Hypothalamus (tissue), 51 donors: ENCODE measurements at regions not wholly inside any gene's neighbourhood (a gene's known extent, or its start where the extent isn't known, plus 50 kb on each side); places are given as distances from the start of the nearest gene placed in this dataset.
"Not testable (repeated sequence)": the region's sequence is repeated elsewhere in the genome, so short reads cannot be mapped to it uniquely, and the experiment has no call there.

Experiments
- DNase-seq, 51 donors: peaks; one replicate each; lab custom pipeline; 2025; lab: John Stamatoyannopoulos, UW

DNA sequence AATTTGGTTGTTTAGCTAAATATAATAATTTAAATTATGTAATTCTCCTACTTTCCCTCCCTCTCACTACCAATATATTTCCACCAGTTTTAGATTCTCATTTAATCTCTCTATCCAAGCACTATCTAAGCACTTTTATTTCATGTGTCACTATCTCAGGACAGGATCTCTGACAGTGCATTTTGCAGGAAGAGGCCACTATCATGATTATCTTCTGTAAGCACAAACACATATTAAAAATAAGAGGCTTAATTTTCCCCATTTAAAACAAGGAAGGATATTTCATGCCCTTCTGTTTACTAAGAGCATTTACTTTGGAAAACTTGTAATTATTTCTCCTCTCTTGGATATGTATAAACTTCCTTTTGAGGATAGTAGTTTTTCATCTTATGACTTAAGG lies 726.2 kb upstream of the ZNF804A start:
- DNase-seq: no peak

DNA sequence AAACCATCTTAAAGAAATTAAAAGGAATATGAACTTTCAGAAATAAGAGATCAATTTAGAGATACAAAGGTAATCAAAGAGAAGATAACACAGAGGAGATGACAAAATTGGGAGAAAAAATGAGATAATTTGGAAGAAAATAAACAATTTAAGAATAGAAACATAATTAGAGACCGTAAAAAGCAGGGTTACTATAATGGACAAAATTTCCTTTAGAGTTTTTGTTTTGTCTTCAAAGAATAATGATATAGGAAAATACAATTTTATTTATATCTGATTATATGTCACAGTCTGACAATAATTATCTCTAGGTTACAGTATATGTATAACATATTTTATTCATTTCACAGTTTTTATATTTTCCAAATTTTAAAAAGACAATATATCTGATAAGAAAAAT lies 716.4 kb upstream of the ZNF804A start:
- no peak for DNase-seq

- no peak for DNase-seq
These were observed 705.9 kb upstream of the ZNF804A start for GRCh38 chr2:183892315-183892941.

DNA sequence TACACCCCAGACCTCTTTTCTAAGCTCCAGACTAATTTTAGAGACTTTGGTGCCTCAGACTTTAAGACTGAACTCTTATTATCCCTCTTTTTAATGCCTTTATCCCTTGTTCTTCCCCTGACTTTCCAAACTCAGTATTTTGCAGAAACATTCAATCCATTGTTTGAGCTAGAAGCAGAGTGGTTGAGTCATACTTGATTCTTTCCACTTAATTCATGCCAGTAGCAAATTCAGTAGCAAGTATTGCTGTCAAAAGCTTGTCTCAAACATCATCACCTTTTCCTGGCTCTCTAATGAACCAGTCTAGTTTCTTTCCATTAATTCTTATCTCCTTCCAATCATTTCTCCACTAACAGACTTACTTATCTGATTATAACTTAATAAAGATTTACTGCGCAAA lies 699.7 kb upstream of the ZNF804A start:
- DNase-seq: peak in 1 of 51 donors; percentile 12

GRCh38 chr2:183901931-183902330 lies 696.4 kb upstream of the ZNF804A start:
- DNase-seq: no peak

- DNase-seq: no peak
These were observed 695.3 kb upstream of the ZNF804A start for GRCh38 chr2:183903026-183903425.

DNA sequence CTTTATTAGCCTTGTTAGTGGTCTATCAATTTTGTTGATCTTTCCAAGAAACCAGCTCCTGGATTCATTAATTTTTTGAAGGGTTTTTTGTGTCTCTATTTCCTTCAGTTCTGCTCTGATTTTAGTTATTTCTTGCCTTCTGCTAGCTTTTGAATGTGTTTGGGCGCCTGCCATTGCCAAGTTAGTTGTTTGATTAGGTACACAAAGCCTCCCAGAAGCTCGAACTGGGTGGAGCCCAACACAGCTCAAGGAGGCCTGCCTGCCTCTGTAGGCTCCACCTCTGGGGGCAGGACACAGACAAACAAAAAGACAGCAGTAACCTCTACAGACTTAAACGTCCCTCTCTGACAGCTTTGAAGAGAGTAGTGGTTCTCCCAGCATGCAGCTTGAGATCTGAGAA lies 682.3 kb upstream of the ZNF804A start:
- not testable (repeated sequence) for DNase-seq

DNA sequence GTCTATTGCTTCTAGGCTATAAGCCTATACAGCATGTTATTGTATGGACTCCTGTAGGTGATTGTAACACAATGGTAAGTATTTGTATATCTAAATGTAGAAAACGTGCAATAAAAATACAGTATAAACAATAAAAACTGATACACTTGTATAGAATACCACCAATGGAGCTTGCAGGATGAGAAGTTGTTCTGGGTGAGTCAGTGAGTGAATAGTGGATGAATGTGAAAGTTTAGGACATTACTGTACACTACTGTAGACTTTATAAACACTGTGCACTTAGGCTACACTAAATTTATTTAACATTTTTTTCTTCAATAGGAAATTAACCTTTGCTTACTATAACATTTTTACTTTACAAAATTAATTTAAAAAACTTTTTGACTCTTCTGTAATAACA lies 679.2 kb upstream of the ZNF804A start:
- no peak for DNase-seq

GRCh38 chr2:183919926-183920325 lies 678.4 kb upstream of the ZNF804A start:
- no peak for DNase-seq

DNA sequence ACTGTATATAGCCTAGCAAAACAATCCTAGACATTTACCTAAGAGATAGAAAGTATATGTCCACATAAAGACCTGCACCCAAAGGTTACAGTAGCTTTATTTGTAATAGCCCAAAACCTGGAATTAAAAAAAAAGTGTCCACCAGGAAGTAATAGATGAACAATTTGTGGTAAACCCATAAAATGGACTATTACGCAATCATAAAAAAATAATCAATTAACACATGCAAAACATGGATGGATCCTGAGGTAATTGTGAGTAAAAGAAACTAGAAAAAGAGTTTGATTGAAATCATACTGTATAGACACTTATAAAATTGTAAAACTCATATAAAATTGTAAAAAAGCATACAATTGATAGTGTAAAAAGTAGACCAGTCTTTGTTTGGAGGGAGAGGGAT lies 673.0 kb upstream of the ZNF804A start:
- DNase-seq: no peak

DNA sequence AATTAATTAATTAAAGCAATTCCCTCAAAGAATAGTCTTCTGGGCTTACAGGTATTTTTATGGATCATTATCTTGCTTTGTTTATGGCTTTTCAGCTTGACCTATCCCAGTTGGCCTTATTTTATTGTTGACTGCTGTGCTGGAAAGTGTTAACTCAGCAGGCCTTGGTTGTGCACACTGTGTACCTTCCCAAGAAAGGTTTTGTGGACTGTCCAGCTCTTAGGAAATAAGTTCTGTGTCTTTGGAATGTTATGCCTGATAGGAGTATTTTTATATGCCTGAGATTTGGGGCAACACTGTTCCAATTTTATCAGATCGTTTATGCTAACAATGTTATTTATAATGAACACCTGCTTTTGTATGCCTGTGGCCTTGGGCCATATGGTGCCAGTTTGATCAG lies 671.9 kb upstream of the ZNF804A start:
- no peak for DNase-seq

DNA sequence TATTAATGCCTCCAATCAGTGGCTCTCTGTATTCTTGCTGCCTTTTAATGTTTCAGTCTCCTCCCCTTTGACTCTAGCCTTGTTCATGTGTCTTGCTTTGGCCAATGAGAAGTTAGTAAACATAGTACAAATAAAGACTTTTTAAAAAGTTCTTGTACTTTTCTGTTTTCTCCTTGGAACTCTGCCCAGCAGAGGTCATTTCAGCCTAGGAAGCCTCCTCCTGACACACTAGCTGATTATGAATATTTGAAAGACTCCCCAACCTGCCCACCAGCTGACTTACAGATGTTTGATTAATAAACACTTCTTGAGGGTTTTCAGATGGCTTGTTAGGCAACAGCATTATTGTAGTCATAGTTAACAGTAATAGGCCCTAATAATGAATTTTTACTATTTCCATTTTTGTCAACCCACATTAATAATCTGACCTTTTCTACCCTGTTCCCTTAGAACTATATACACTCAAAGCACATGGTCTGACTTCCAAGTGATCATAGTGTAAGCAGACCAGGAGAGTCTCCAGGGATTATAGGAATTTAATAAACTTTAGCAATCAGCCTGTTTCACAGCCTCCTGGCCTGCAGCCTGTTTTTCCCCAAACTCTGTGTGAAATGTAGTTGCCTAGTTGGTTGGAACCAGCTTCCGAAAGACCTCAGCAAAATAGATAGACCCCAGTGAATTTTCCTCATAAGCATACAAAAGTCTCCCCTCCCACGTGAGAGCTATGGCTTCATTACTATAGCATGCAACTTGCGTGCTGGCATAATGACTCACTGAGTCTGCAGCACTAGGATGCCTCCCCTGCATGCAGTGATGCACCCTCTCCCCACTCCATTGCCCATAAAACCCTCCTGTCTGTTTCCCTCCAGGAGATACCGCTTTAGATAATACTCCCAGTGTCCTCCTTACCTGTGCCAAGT lies 670.7 kb upstream of the ZNF804A start:
- DNase-seq: no peak

- no peak for DNase-seq
These were observed 663.3 kb upstream of the ZNF804A start for GRCh38 chr2:183935005-183935404.

- no peak for DNase-seq
These were observed 661.1 kb upstream of the ZNF804A start for GRCh38 chr2:183937220-183937619.

DNA sequence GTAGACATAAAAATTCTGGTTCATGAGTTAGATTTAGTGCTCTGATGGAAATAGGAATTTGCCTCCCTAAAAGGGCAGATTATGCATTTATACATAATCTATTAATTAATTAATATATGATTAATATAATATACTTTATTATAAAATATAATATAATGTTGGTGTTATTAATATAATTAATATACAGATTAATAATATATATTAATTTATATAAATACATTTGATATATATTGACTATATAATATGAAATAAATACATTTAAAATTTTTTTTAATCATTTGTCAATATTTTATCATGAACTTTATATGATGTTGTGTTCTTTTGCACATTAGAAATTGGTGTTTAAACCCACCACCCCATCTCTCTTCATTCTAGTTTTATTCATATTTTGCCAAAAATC lies 652.1 kb upstream of the ZNF804A start:
- no peak for DNase-seq

- DNase-seq: no peak
These were observed 649.5 kb upstream of the ZNF804A start for GRCh38 chr2:183948861-183949260.

- DNase-seq: peak in 1 of 51 donors; percentile 0
These were observed 647.7 kb upstream of the ZNF804A start for GRCh38 chr2:183950673-183951072.

- DNase-seq: no peak
These were observed 646.7 kb upstream of the ZNF804A start for GRCh38 chr2:183951630-183952029.

- DNase-seq: no peak
These were observed 645.6 kb upstream of the ZNF804A start for GRCh38 chr2:183952741-183953140.

GRCh38 chr2:183963609-183964008 lies 634.7 kb upstream of the ZNF804A start:
- no peak for DNase-seq

DNA sequence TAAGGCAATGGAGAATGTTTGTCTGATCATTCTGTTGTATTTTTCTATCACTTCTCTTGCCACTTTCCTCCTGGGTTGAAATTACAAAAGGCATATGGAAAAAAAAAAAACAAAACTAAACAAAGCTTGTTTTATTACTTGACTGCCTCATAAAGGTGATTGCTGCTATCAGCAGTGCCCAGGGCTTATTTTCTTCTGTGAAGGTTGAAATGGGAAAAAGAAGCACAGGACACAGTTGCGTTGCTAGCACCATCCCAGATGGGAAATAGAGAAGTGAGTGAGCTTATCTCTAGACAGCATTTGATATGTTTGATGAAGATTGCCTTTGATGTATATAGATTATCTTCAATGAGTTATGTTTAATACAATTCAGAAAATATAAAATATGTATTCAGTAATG lies 633.8 kb upstream of the ZNF804A start:
- no peak for DNase-seq

GRCh38 chr2:183967756-183968155 lies 630.6 kb upstream of the ZNF804A start:
- DNase-seq: no peak
